ENCODE measurements at regions not wholly inside any gene's neighbourhood (a gene's known extent, or its start where the extent isn't known, plus 50 kb on each side); places are given as distances from the start of the nearest gene placed in this dataset.

GRCh38 chr3:154538566-154539360 lies 108.8 kb upstream of the GPR149 start:
- no peak for DNase-seq

DNA sequence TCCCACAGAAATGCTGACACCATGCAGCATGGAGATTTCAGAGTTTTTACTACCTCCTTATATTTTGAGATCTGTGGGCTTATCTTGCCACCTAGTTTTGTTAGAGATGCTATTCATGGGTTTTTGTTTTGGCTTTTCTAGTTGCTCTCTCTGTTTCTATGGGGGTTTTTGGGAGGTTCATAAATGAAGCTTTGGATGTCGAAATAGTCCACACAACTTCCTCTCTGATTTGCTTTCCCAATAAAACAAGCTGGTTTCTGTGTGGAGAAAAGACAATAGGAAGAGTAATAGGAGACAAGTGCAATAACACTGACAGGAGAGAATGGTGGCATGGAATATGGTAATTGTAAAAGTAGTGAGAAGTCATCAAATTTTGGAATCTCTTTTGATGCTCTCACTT lies 106.8 kb upstream of the GPR149 start:
- DNase-seq = no peak

DNA sequence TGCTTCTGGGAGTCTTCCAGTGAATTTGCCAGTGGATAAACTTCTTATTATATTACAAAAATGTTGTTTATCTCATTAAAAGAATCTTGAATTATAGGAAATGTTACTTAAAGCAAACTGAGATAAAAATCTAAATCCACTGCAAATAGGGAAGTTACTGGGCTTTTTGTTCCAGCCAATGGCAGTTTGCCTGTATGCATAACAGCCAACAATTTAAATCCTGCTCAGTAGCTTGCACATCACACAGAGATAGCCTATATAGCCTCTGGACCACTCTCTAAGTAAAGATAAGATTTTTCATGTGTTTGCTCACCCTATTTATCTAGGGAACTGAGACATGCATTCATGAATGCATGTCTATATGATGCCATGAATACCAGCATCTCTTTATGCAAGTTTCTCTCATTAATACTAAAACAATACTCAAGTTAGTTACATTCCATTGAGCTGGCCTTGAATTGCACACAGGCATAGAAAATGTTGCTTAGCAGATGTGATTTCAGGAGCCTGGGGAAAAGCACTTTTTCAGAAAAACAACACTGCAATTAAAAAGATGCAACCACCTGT lies 92.1 kb upstream of the GPR149 start:
- DNase-seq = no peak

DNA sequence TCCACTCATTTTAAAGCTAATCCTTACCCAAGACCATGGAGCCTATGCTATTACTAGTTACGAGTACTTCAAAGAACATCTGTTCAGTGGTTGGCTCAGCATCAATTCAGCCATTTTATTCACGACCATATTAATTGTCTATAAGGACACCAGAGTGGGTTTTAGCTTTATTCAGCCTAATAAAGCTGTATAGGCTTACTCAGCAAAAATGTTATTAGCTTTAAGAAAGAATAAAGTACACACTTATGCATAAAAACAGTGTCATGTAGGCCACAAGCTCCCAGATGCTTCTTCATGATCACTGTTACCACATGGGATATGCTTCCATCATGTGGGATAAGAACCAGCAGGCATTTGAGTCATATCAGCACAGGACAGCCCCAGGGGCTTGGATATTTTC lies 87.4 kb upstream of the GPR149 start:
- DNase-seq = no peak

GRCh38 chr3:154515921-154516320 lies 85.9 kb upstream of the GPR149 start:
- no peak for DNase-seq

GRCh38 chr3:154510780-154511179 lies 80.8 kb upstream of the GPR149 start:
- no peak for DNase-seq

- DNase-seq = no peak
These were observed 77.7 kb upstream of the GPR149 start for GRCh38 chr3:154507727-154508126.

DNA sequence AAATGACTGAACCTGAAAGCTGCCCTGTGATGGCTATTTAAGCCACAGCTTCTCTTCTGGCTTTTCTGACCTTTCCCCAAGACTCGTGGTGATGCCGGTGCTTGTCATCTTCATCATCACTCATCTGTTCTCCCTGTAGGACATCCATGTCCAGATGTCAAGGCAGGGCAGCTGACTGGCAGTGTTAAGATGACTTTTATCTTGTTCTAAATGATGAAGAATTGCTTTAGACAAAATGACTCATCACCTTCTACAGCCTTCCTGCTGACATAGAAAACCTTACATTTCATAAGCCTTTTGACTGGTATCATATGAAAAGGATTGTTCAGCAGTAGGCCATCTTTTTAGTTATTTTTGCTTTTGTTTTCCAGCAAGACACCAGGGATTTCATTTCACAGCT lies 67.0 kb upstream of the GPR149 start:
- DNase-seq = no peak

DNA sequence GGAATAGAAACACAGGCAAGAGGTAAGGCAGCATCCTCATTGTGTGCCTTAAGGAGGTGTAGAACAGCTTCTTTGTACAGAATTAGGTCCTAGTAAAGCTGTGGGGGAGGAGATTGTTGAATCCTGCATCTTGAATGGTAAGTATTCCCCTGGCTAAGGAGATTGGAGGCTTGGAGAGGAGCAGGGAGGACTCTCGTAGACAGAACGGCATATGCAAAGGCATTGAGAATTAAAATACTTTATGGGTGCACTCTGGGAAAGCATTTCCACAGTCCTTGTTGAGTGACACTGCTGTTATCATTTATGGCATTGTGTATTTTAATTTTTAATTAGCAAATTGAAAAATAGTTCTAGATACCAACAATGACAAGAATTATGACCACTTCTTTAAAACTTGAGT lies 66.5 kb upstream of the GPR149 start:
- no peak for DNase-seq

GRCh38 chr3:154486949-154487348 lies 57.0 kb upstream of the GPR149 start:
- no peak for DNase-seq

DNA sequence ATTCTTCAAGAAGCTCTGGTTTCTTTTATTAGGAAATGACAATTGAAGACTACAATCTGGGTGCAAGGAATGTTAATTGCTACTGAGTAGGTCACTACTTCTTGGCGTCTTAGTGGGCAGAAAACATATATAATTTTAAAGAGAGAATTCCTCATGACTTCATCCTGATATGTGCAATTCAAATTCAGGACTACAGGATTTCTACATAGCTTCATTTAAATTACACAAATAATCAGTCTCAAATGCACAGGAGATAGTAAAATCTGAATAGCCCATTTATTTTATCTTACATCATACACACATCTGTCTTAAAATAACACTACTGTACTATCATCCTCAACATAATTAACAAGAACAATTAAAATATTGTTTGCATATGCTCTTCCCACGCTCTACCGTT lies 52.5 kb upstream of the GPR149 start:
- no peak for DNase-seq

GRCh38 chr3:154480033-154480432 lies 50.0 kb upstream of the GPR149 start:
- DNase-seq = no peak
